Stomach (tissue), 4 donors: ENCODE measurements at regions not wholly inside any gene's neighbourhood (a gene's known extent, or its start where the extent isn't known, plus 50 kb on each side); places are given as distances from the start of the nearest gene placed in this dataset.

ENCODE experiments used
- CTCF ChIP-seq, 7 experiments: fragments of 450-650 bp in 4 of 7; fragments of 200-600 bp in 3 of 7; sonication (generic) in 3 of 7; IDR thresholded peaks; one replicate each; pipeline ENCODE4 v1.5.1; 2016 to 2019; ENCODE audit warnings: antibody characterized with exemption in 7 of 7, control low read depth in 2 of 7, mild to moderate bottlenecking in 1 of 7
- EP300 ChIP-seq: sonication (generic); formaldehyde crosslinking; IDR thresholded peaks from one replicate; pipeline ENCODE4 v1.6.1; 2017; ENCODE audit warnings: antibody characterized with exemption
- POLR2AphosphoS5 ChIP-seq, 3 donors: sonication (generic); formaldehyde crosslinking; IDR thresholded peaks; one replicate each; pipeline ENCODE4 v1.6.1; 2016; ENCODE audit warnings: antibody characterized with exemption in 3 of 3

DNA sequence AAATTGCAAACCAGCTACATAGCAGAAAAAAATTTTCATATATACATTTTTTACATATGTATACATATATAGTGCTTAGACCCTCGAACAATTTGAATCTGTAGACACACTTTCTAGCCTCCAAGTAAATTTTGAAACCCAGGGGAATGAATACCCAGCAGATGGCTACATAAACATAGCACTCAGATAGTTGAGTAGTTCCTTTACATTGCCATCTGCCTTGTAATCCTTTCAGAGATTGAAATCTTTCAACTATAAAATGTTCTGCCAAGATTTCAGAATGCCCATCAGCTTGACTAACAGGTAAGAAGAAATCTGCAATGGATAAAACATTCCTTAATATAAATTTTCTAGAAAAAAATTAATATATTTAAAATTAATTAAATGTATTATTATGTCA is 1333.5 kb upstream of the CADM2 start:
- TF ChIP-seq CTCF (IDR thresholded peaks at IDR 0.05) (no peak), POLR2AphosphoS5 (IDR thresholded peaks at IDR 0.05) (no peak), EP300 (no peak)
